Activated CD8-positive, alpha-beta memory T cell treated with anti-CD3 and anti-CD28 coated beads for 48 hours (primary cell): ENCODE measurements at regions not wholly inside any gene's neighbourhood (a gene's known extent, or its start where the extent isn't known, plus 50 kb on each side); places are given as distances from the start of the nearest gene placed in this dataset.

Source experiments
- DNase-seq, 3 experiments: peaks; one replicate each; pipeline ENCODE4 v3.0.0-alpha.2; 2020; ENCODE audit warnings: low read depth in 2 of 3, low spot score in 2 of 3

DNA sequence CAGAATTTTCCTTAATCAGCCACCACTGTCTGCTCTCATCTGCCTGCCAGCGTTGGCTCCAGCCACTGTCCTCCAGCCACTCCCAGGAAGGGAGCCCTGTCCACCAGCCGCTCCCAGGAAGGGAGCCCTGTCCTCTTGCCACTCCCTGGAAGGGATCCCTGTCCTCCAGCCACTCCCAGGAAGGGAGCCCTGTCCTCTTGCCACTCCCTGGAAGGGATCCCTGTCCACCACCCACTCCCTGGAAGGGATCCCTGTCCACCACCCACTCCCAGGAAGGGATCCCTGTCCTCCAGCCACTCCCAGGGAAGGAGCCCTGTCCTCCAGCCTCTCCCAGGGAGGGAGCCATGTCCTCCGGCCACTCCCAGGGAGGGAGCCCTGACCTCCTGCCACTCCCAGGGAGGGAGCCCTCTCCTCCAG, 726.5 kb downstream of the PTPRU start:
- no peak for DNase-seq

DNA sequence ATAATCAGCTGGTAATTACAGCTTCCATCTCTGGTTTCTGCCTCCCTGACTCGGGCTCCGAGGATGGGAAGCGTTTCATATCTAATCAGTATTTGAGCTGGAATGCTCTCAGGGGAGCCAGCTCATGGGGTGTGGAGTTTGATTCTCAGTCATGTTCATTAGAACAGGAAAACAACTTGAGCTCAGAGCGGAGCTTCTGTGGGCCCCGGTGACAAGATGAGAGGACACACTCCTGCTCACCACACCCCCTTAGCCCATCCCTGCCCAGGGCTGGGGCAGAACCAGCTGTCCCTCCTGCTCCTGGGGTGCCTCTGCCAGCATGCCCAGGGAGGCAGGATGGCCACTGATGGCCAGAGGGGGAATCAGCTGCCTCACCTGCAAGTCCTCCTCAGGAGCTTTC, 726.0 kb downstream of the PTPRU start:
- no peak for DNase-seq

DNA sequence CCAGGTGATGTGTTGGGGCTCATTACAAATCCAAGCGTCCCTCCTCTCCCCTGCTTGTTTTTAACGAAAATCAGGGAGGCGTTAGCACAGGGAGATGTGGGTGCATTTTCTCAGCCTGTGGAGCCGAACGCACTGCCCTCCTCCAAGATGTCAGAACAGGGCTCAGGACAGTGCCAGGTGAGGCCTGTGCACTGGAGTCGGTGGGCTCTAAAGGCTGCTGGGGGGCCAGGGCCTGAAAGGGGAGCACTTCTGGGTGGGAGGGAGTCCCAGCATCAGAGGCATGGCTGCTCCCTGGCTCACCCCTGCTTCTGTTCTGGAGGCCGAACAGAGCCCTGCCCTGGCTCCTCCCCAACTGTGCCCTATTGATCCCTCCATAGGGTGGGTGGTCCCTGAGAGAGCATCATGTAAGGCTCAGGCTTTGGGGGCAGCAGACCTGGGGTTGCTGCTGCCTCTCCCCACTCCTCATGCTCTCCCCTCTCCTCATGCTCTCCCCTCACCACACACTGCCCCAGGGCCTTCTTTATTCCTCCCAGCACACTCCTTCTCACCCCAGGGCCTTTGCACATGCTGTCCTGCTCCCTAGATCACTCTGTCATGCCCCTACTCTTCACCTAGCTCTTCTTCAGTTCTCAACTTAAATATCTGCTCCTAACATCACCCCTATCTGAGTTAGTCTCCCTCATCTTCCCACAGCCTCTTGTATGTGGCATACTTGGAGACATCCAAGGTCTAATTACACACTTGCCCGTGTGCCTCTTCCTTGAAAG, 725.2 kb downstream of the PTPRU start:
- DNase-seq = no peak

DNA sequence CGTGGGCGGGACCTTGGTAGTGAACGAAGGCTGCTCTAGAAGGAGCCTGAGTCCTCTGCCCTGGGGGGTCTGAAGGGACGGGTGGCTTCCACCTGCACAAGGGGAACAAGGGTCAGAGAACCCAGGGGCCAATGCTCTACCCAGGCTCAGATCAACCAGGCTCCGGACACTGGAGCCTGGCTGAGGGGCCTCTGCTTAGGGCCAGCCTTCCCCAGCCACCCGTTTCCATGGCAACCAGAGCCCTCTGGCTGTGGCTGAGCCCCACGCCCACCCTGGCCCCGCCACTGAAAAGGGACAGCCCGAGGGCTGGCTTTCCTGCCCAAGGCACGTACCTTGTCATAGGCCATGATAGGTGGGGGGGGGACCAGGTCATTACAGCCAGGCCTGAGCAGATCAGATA, 724.6 kb downstream of the PTPRU start:
- no peak for DNase-seq

DNA sequence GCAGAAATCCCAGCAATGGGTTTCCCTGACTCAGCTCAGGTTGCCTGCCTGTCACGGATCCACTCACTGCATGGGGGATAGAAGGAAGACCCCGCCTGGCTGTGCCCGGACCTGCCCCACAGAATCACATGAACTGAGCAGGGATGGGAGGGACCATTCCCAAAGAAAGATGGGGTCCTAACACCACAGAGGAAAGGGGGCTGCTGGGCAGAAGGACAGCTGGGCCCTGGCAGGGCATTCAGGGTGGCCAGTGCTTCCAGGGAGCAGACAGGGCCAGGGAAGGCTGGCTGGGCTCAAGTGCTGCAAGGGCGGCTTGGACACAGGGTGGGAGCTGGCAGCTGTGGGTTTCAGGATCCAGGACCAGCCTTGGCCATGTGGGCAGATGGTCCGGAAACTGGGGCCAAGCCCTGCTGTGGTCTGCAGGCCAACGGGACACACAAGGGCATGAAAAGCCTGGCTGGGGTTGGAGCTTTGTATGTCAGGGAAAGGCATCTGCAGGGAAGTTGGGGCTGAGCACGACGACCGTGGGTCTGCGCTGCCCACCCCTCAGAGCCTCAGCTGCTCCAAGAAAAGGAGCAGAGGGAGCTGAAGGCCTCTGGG, 723.9 kb downstream of the PTPRU start:
- DNase-seq = no peak

DNA sequence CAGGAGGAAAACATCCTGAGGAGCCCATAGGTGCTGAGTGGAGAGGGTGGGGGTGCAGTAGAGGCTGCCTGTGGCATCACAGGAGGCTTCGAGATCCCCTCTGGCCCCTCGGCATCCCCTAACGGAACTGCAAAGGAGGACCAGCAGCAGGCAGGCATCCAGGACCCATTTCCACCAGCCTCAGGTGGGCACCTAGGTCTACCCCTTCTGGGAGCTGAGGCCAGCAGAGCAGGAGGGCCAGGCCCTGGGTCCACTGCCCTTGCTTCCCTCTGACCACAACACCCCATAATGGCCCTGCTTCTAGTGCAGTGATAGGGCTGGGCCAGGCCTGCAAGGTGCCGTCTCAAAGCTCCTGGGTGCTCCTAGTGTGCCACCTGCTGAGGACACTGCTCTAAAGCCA, 723.0 kb downstream of the PTPRU start:
- DNase-seq = no peak

DNA sequence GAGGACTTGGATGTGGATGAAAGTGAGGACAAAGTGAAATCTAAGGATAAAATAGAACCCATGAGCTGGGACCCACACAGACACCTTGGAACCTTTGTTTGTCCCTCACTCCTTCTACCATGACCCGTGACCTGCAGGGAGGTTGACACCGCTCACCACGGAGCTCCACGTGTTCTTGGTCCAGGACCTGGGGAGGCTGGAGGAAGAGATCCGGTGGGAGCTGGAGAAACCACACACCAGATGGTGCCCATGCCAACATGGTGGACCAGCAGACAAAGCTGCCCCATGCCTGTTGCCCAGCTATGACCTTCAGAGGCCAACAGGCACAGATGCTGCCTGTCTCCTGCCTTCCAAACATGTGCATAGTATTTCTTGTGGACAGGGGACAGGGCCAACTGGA, 721.9 kb downstream of the PTPRU start:
- no peak for DNase-seq

DNA sequence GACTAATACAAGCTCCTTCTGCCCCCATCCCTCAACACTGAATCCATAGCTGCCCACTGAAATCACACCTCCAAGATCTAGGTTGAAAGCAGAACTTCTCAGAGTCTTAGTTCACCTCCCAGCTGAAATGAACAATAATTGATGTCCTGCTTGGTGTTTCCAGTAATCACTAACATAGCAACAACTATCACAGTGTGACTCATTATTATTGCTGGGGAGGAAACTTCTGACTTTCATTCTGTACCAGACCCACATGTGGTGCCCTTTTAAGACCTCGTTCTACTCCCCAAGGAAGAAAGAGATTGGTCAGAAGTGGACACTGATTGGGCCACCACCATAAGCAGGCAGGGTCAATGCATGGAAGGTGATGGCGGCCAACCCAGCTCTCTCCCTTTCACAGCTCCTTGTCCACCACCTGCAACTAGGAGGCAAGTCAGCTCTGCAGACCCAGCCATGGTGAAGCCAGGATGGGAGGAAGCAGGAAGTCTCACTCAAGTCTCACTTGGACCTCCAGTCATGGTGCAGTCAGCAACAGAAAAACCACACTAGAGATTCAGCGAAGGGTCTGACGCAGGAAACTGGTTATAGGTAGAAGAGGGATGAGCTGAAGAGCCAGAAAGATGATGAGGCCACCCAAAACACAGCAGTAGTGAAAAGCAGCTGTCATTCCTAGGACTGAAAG, 720.2 kb downstream of the PTPRU start:
- no peak for DNase-seq

DNA sequence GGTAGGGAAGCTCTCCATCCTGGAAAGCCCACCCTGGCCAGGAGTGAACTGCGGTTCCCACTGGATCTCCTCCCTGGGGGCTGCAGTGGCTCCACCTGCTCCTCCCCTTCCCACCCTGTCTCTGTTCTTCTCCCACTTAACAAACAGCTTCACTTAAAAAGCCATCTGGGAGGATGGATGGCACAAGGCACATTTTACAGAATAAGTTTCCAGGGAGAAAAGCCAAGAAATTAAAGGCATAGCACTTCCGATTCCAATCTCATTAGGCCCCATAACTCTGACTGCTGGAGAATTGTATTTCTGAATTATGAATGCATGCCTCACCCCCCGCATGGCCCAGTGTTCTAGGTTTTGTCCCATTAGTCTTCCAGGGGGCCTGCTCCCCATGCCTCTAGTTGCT, 718.3 kb downstream of the PTPRU start:
- no peak for DNase-seq

DNA sequence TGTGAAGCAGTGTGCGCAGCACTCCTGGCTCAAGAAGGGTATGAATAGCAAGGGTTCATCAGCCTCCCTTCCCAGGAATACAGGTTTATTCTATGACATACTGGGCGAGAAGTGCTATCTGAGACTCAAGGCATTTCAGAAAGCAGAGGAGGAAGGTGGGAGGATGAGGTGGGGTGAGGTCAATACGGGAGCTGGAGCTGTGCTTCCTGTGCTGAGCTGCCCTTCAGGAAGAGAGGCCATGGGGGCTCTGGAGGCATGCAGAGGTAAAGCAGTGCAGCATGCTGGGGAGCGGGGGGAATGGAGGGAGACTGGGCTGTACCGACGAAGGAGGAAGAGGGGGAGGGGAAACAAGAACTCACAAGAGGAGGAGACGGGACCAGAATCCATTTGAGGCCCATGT, 717.6 kb downstream of the PTPRU start:
- DNase-seq = no peak

DNA sequence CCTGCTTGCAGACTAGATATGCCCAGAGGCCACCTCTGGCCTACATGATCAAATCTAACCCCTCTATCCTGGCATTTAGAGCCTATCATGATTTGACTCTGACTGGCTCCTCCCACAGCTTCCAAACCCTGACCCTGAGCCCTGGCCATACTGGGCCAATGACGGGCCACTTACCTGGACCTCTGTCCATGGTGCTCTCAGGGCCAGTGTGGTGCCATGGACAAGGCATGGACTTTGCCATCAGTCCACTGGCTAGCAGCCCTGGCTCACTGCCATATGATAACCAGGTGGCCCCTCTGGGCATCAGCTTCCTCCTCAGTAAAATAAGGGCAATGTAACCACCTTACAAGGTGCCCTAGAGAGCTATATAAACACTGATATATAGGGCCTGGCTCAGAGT, 713.4 kb downstream of the PTPRU start:
- DNase-seq = no peak

DNA sequence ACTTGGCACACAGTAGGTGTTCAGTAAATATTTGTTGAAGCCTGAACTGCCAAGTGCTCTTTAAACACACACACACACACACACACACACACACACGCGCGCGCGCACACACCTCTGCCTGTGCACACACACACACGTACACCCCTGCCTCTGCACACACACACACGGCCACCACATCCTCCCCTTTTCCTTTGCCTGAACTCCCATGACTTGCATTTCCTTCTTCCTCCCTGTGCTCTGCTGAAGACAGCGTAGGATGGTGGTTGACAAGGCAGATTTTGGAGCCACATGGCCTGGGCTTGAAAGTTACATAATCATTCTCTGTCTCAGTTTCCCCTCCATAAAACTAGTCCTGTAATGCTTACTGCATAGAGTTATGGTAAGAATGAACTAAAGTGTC, 712.3 kb downstream of the PTPRU start:
- no peak for DNase-seq

DNA sequence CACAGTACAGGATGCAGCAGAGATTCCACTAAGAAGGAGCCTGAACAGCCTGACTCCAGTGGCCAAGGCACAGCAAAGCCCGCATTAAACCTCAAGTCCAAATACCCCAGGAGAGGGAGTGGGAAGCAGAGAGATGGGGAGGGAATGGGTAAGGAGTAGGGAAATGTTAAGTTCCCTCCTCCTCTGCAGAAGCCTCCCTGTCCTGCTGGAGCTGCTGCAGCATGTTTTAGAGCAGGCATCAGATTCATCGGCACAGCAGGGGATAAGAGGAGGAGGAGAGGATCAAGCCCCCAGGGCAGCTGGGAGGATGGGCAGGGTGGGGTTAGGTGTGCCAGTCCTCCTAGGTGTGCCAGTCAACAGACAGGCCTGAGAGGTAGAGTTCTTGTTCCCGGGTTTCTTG, 709.7 kb downstream of the PTPRU start:
- no peak for DNase-seq

DNA sequence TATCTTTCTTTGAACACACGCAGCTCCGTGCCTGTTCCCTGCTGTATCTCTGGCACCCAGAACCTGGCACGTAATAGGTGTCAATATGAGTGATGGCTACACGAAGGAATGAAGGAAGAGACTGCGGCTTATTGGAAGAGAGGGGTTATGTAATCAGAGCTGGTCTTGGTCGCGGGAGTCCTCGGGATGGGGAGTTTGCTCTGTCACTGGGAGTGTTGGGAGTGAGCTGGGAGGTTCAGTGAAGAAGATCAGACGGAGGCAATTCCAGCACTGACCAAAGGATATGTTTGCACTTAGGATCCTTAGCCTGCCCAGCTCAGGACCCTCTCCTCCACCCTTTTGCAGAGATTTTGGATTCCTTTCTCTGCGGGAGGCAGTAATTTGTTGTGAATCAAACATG, 709.1 kb downstream of the PTPRU start:
- no peak for DNase-seq

DNA sequence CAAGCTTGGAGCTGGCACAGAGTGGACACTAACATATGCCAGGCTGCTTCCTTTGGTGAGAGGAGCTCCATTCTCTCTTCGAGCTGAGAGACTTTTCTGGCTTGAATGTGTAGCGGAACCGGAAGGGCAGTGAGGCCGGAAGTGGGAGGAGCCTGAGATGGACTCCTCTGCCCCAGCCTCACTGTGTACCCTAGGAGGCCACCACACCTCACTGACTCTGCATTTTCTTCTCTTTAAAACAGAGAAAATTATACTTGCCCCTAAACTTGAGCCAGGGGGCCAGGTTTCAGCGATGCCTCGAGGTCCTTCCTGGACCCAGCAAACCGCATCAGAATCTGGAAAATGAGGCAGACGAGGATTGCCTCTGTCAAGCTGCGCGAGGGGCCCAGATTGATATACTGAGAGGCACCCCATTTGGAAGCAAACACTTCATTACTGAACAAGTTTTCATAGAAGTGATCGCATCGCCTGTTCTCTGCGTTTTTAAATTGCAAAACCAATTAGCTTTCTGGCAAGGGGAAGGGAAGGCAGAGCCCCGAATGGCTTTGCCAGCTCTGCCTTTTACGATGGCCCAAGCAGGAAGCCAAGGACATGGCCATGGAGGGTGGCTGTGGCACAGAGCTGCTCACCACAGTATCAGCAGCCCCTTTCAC, 708.1 kb downstream of the PTPRU start:
- DNase-seq = no peak

DNA sequence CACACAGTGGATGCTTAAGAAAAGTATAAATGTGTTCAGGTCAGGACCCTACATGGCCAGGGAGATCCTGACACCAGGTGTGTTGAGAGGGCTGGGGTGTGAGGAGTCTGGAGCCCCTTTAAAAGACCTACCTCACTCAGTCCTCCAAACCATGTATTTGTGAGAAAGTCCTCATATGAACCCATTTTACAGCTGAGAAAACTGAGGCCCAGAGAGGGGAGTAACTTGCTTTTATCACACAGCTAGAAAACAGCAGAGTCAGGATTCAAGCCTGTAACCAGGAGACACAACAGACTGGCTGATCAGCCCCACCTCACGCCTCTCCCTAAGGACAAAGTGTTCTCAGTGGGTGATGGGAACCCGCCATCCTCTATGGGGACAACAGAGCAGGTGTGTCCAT, 706.7 kb downstream of the PTPRU start:
- DNase-seq = no peak

DNA sequence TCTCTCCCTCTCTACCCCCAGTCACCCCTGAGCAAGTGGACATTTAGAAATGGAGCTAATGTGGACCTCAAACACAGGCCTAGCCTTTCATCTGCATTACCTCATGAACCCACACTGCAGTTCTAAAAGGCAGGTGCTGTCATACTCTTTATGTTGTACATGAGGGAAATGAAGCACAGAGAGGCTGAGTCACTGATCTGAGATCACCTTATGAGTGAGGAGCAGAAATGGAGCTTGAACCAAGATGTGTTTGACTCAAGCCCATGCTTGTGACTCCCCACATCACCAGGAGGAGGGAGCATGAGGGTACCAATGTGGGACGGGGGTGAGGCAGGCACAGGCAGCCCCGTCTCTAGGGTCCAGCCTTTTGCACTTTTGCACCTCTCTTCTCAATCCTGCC, 702.8 kb downstream of the PTPRU start:
- no peak for DNase-seq

DNA sequence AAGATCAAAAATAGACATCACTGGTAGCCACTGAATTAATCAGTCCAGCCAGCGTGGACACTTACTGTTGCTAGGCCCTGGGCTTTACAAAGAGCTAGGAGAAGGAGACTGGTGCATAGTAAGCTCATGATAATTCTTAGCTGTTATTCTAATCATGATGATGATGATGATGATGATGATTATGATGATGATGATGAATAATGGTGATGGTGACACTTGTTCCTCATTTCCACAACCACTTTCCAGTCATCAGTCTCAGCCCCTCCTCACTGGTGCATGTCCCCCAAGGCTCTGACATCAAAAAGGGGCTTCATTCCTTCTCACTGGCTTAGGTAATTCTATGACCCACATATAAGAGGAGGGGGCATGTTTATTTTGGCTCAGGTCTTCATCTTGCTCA, 701.0 kb downstream of the PTPRU start:
- no peak for DNase-seq

DNA sequence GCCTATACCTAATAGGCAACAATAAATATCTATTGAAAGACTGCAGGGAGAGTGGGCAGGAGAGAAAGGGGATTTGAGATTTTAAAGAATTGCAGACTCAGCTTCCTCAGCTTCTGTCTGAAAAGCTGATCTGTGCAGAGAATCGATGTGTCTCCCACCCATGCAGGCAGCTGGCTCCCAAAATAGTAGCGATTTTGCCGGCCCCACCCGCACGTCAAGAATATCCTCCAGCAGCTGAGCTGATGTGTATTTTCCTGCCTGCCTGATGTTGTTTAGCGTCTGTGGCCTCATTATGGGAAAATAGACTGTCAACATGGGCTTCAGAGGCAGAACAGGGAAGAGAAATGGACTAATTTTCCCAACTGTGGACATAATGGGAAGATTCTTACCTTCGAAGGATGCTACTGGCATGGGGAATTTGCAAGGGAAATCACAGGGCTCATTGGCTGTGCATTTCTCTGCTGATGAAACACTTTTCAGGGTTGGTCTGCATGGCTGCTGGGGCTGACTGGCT, 699.8 kb downstream of the PTPRU start:
- DNase-seq = no peak

DNA sequence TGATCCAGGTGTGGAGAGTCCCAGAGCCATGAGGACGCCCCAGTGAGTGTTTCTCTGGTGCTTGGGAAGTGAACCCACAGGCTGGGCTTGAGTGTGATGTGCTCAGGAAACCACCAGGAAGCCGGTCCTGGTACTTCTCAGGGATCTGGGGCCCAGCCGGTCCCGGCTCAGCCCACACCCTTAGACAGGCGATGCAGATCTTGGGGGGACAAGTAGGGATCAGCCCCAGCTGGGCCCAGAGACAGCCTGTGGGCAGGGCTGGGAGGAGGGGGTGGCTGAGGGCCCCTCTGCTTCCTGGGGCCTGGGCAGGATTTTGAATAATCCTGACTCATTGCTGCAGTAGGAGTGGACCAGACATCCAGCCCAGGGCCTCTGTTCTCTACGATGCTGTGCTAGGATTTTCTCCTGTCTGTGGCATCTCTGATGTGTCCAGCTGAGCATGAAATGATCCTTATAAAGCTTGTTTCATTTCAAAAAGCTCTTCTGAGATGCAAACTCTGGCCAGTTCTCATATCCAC, 698.0 kb downstream of the PTPRU start:
- DNase-seq = no peak

DNA sequence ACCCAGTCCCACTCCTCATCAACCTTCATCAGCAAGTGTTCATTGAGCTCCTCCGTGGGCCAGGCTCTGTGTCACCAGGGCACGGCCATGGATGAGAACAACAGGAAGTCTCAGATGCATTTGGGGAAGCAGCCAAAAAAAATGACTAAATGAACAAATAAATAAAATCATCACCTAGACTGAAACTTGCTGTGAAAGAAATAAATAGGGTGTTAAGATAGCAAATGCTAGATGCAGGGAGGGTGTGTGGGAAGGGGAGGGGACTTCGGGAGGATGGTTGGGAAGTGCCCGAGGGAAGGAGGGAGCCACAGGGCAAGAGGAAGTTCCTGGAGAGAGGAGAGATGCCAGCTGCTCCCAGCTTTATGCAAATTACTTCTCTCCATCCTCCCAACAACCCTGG, 696.7 kb downstream of the PTPRU start:
- no peak for DNase-seq

DNA sequence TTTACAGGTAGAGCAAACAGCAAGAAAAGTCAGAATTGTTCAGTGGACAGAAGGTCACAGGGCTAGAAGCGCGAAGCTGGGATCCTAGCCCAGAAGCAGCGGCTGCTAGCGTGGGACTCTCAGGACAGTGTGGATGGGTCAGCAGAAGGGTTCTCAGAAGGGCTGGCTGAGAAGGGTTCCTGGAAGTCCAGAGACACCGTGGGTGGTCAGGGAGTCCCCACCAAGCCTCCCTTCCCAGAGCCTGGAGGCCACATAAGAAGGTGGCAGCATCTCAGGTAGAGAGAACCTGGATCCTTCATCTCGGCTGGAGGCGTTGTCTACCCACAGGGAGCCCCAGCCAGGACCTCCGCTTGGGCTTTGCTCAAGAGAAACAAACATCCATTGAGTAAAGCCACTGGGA, 696.3 kb downstream of the PTPRU start:
- DNase-seq = no peak
